RWPE2 (cell line): ENCODE measurements at regions not wholly inside any gene's neighbourhood (a gene's known extent, or its start where the extent isn't known, plus 50 kb on each side); places are given as distances from the start of the nearest gene placed in this dataset.

ENCODE experiments used
- ATAC-seq: fragments of 200-7000 bp; cut with Tn5 transposase; 3 replicates; pipeline ENCODE4 v1.9.1; 2021; ENCODE audit warnings: low read depth
- DNase-seq: peaks from one replicate; pipeline ENCODE4 v3.0.0-alpha.2; 2020; ENCODE audit warnings: low spot score
- H3K27ac ChIP-seq: fragments of 450-650 bp; 2 replicates; pipeline ENCODE4 v1.5.1; 2017; ENCODE audit warnings: mild to moderate bottlenecking; ENCODE audit not compliant: poor library complexity, severe bottlenecking
- H3K27me3 ChIP-seq: fragments of 250-450 bp; sonication (Bioruptor Pico); 2 replicates; pipeline ENCODE4 v1.5.1; 2021; ENCODE audit warnings: mild to moderate bottlenecking, moderate library complexity; ENCODE audit not compliant: insufficient read depth, poor library complexity, severe bottlenecking
- H3K36me3 ChIP-seq: fragments of 250-450 bp; sonication (Bioruptor Pico); 2 replicates; pipeline ENCODE4 v1.5.1; 2020; ENCODE audit warnings: low read depth, mild to moderate bottlenecking, moderate library complexity
- H3K4me1 ChIP-seq: fragments of 250-450 bp; sonication (Bioruptor Pico); 2 replicates; pipeline ENCODE4 v1.5.1; 2021; ENCODE audit warnings: mild to moderate bottlenecking, moderate library complexity; ENCODE audit not compliant: insufficient read depth, poor library complexity, severe bottlenecking
- H3K4me3 ChIP-seq: fragments of 250-450 bp; sonication (Bioruptor Pico); 2 replicates; pipeline ENCODE4 v1.5.1; 2021; ENCODE audit warnings: mild to moderate bottlenecking, moderate library complexity; ENCODE audit not compliant: severe bottlenecking
- H3K9me3 ChIP-seq: fragments of 250-450 bp; sonication (Bioruptor Pico); 2 replicates; pipeline ENCODE4 v1.5.1; 2021; ENCODE audit warnings: mild to moderate bottlenecking, moderate library complexity; ENCODE audit not compliant: severe bottlenecking
- CTCF ChIP-seq: fragments of 450-650 bp; IDR thresholded peaks from one replicate; pipeline ENCODE4 v1.5.1; 2017; ENCODE audit warnings: mild to moderate bottlenecking, moderate library complexity; ENCODE audit not compliant: poor library complexity, severe bottlenecking

- no peaks in the 10 kb centered on the region for H3K36me3 ChIP-seq
- TF ChIP-seq CTCF, result no peak
- no peaks in the 10 kb centered on the region for H3K4me1 ChIP-seq
- no peak for ATAC-seq
- H3K9me3 ChIP-seq, result no peaks in the 10 kb centered on the region
- no peak overlapping the region for H3K27ac ChIP-seq
- no peak for DNase-seq
- H3K4me3 ChIP-seq, result no peak overlapping the region
- no peaks in the 10 kb centered on the region for H3K27me3 ChIP-seq
These were observed 78.2 kb upstream of the BOC start for GRCh38 chr3:113133140-113133539.

- no peaks in the 10 kb centered on the region for H3K27me3 ChIP-seq
- peak; percentile 73 for TF ChIP-seq CTCF
- ATAC-seq (no peak; the same call in 2 of the 3 replicates), DNase-seq (no peak)
- H3K9me3 ChIP-seq, result no peaks in the 10 kb centered on the region
- H3K4me1 ChIP-seq, result no peaks in the 10 kb centered on the region
- no peak overlapping the region for H3K27ac ChIP-seq
- H3K36me3 ChIP-seq, result no peaks in the 10 kb centered on the region
- H3K4me3 ChIP-seq, result no peak overlapping the region
These were observed 75.3 kb upstream of the BOC start for GRCh38 chr3:113136071-113136470.

GRCh38 chr3:113136544-113136943, 74.8 kb upstream of the BOC start:
- H3K9me3 ChIP-seq, result no peaks in the 10 kb centered on the region
- H3K4me1 ChIP-seq, result no peaks in the 10 kb centered on the region
- H3K27ac ChIP-seq, result no peak overlapping the region
- ATAC-seq (no peak), DNase-seq (no peak)
- no peaks in the 10 kb centered on the region for H3K36me3 ChIP-seq
- no peaks in the 10 kb centered on the region for H3K27me3 ChIP-seq
- no peak for TF ChIP-seq CTCF
- no peak overlapping the region for H3K4me3 ChIP-seq

GRCh38 chr3:113138839-113139743, 72.3 kb upstream of the BOC start:
- Histone ChIP-seq H3K4me1 (no peaks in the 10 kb centered on the region), H3K9me3 (no peaks in the 10 kb centered on the region), H3K27me3 (no peaks in the 10 kb centered on the region), H3K4me3 (no peak overlapping the region), H3K27ac (no peak overlapping the region), H3K36me3 (no peaks in the 10 kb centered on the region)
- DNase-seq (no peak), ATAC-seq (no peak)
- TF ChIP-seq CTCF, result no peak

GRCh38 chr3:113140876-113141275, 70.5 kb upstream of the BOC start:
- H3K4me3 ChIP-seq, result no peak overlapping the region
- TF ChIP-seq CTCF, result no peak
- H3K36me3 ChIP-seq, result no peaks in the 10 kb centered on the region
- no peaks in the 10 kb centered on the region for H3K4me1 ChIP-seq
- H3K27ac ChIP-seq, result no peak overlapping the region
- DNase-seq, result no peak
- no peaks in the 10 kb centered on the region for H3K9me3 ChIP-seq
- ATAC-seq, result no peak; the same call in 2 of the 3 replicates
- no peaks in the 10 kb centered on the region for H3K27me3 ChIP-seq
